Naive B cell (primary cell): ENCODE measurements at regions not wholly inside any gene's neighbourhood (a gene's known extent, or its start where the extent isn't known, plus 50 kb on each side); places are given as distances from the start of the nearest gene placed in this dataset.

Experiments
- ATAC-seq, 2 donors: fragments of 150-1000 bp; cut with Tn5 transposase; 2 replicates each; pipeline ENCODE4 v1.10.0; 2021; ENCODE audit warnings: low read depth in 2 of 2, mild to moderate bottlenecking in 2 of 2, moderate library complexity in 2 of 2
- DNase-seq: peaks from one replicate; pipeline ENCODE4 v3.0.0; 2022
- H3K27ac Mint-ChIP-seq, 6 donors: one replicate each; pipeline ENCODE4 v1.8.0; 2020 to 2022; ENCODE audit warnings: mild to moderate bottlenecking in 6 of 6, mixed read lengths in 6 of 6, moderate library complexity in 5 of 6, inconsistent platforms in 2 of 6
- H3K27me3 Mint-ChIP-seq, 3 donors: one replicate each; pipeline ENCODE4 v1.8.0; 2021 to 2022; ENCODE audit warnings: mixed read lengths in 3 of 3, mild to moderate bottlenecking in 1 of 3
- H3K36me3 Mint-ChIP-seq, 2 donors: one replicate each; pipeline ENCODE4 v1.8.0; 2020 to 2022; ENCODE audit warnings: mixed read lengths in 2 of 2, inconsistent platforms in 1 of 2, mild to moderate bottlenecking in 1 of 2
- H3K4me1 Mint-ChIP-seq, 3 donors: one replicate each; pipeline ENCODE4 v1.8.0; 2020 to 2022; ENCODE audit warnings: mixed read lengths in 3 of 3, inconsistent platforms in 1 of 3, mild to moderate bottlenecking in 1 of 3, moderate library complexity in 1 of 3
- H3K4me3 Mint-ChIP-seq, 8 donors: one replicate each; pipeline ENCODE4 v1.8.0; 2020 to 2022; ENCODE audit warnings: mild to moderate bottlenecking in 8 of 8, mixed read lengths in 8 of 8, moderate library complexity in 8 of 8, inconsistent platforms in 2 of 8
- H3K9me3 Mint-ChIP-seq, 7 donors: one replicate each; pipeline ENCODE4 v1.8.0; 2020 to 2022; ENCODE audit warnings: mixed read lengths in 7 of 7, mild to moderate bottlenecking in 5 of 7, inconsistent platforms in 2 of 7, moderate library complexity in 1 of 7

- Mint-ChIP-seq H3K9me3 (no peaks in the 10 kb centered on the region), H3K36me3 (no peaks in the 10 kb centered on the region), H3K4me1 (no peaks in the 10 kb centered on the region), H3K27me3 (peaks cover 0 to 3% (median 0%) of the 10 kb centered on the region in 3 donors), H3K27ac (no peak overlapping the region), H3K4me3 (no peak overlapping the region)
- DNase-seq: no peak
- no peak for ATAC-seq
Measured at GRCh38 chr4:124504431-124504830, 208.1 kb downstream of the ANKRD50 start.

- no peak for DNase-seq
- no peak for ATAC-seq
Measured at GRCh38 chr4:124505211-124505610, 207.3 kb downstream of the ANKRD50 start.

GRCh38 chr4:124509151-124509550, 203.4 kb downstream of the ANKRD50 start:
- no peak for DNase-seq
- ATAC-seq: no peak
- Mint-ChIP-seq H3K4me1 (no peaks in the 10 kb centered on the region), H3K36me3 (no peaks in the 10 kb centered on the region), H3K4me3 (no peak overlapping the region), H3K27me3 (peaks cover 0 to 3% (median 0%) of the 10 kb centered on the region in 3 donors), H3K9me3 (no peaks in the 10 kb centered on the region), H3K27ac (no peak overlapping the region)

More at GRCh38 chr4:124505211-124505610, 207.3 kb downstream of the ANKRD50 start:
- no peak overlapping the region for H3K4me3 Mint-ChIP-seq
- no peak overlapping the region for H3K27ac Mint-ChIP-seq
- no peaks in the 10 kb centered on the region for H3K36me3 Mint-ChIP-seq
- no peaks in the 10 kb centered on the region for H3K4me1 Mint-ChIP-seq
- H3K9me3 Mint-ChIP-seq: no peaks in the 10 kb centered on the region
- H3K27me3 Mint-ChIP-seq: peaks cover 0 to 3% (median 0%) of the 10 kb centered on the region in 3 donors

GRCh38 chr4:124514588-124514987, 197.9 kb downstream of the ANKRD50 start:
- H3K9me3 Mint-ChIP-seq: no peaks in the 10 kb centered on the region
- ATAC-seq (no peak), DNase-seq (no peak)
- H3K27ac Mint-ChIP-seq: no peak overlapping the region
- H3K4me1 Mint-ChIP-seq: no peaks in the 10 kb centered on the region
- H3K4me3 Mint-ChIP-seq: no peak overlapping the region
- no peaks in the 10 kb centered on the region for H3K27me3 Mint-ChIP-seq
- H3K36me3 Mint-ChIP-seq: no peaks in the 10 kb centered on the region

- no peak overlapping the region for H3K4me3 Mint-ChIP-seq
- H3K4me1 Mint-ChIP-seq: no peaks in the 10 kb centered on the region
- ATAC-seq: no peak
- no peaks in the 10 kb centered on the region for H3K36me3 Mint-ChIP-seq
- no peaks in the 10 kb centered on the region for H3K9me3 Mint-ChIP-seq
- no peak overlapping the region for H3K27ac Mint-ChIP-seq
- H3K27me3 Mint-ChIP-seq: no peaks in the 10 kb centered on the region
- DNase-seq: no peak
Measured at GRCh38 chr4:124515591-124515990, 196.9 kb downstream of the ANKRD50 start.

GRCh38 chr4:124519196-124519595, 193.3 kb downstream of the ANKRD50 start:
- DNase-seq: no peak
- no peak for ATAC-seq
- no peaks in the 10 kb centered on the region for H3K36me3 Mint-ChIP-seq
- no peak overlapping the region for H3K27ac Mint-ChIP-seq
- H3K9me3 Mint-ChIP-seq: peaks cover 0 to 2% (median 0%) of the 10 kb centered on the region in 7 donors
- H3K4me1 Mint-ChIP-seq: no peaks in the 10 kb centered on the region
- H3K27me3 Mint-ChIP-seq: peaks cover 0 to 5% (median 0%) of the 10 kb centered on the region in 3 donors
- H3K4me3 Mint-ChIP-seq: no peak overlapping the region

GRCh38 chr4:124523816-124524215, 188.7 kb downstream of the ANKRD50 start:
- no peak overlapping the region for H3K27ac Mint-ChIP-seq
- peaks cover 0 to 2% (median 0%) of the 10 kb centered on the region in 7 donors for H3K9me3 Mint-ChIP-seq
- ATAC-seq (no peak), DNase-seq (no peak)
- no peaks in the 10 kb centered on the region for H3K4me1 Mint-ChIP-seq
- H3K36me3 Mint-ChIP-seq: no peaks in the 10 kb centered on the region
- H3K27me3 Mint-ChIP-seq: peaks cover 0 to 5% (median 0%) of the 10 kb centered on the region in 3 donors
- no peak overlapping the region for H3K4me3 Mint-ChIP-seq

- H3K27ac Mint-ChIP-seq: no peak overlapping the region
- no peak overlapping the region for H3K4me3 Mint-ChIP-seq
- ATAC-seq: no peak
Measured at GRCh38 chr4:124525524-124525923, 187.0 kb downstream of the ANKRD50 start.

GRCh38 chr4:124526331-124526730, 186.2 kb downstream of the ANKRD50 start:
- H3K9me3 Mint-ChIP-seq: peaks cover 0 to 2% (median 0%) of the 10 kb centered on the region in 7 donors
- ATAC-seq (no peak), DNase-seq (no peak)
- no peaks in the 10 kb centered on the region for H3K36me3 Mint-ChIP-seq
- H3K4me3 Mint-ChIP-seq: no peak overlapping the region
- peaks cover 0 to 4% (median 0%) of the 10 kb centered on the region in 3 donors for H3K27me3 Mint-ChIP-seq
- H3K27ac Mint-ChIP-seq: no peak overlapping the region
- no peaks in the 10 kb centered on the region for H3K4me1 Mint-ChIP-seq

More at GRCh38 chr4:124525524-124525923, 187.0 kb downstream of the ANKRD50 start:
- DNase-seq: no peak
- no peaks in the 10 kb centered on the region for H3K36me3 Mint-ChIP-seq
- H3K27me3 Mint-ChIP-seq: peaks cover 0 to 5% (median 0%) of the 10 kb centered on the region in 3 donors
- no peaks in the 10 kb centered on the region for H3K4me1 Mint-ChIP-seq
- H3K9me3 Mint-ChIP-seq: peaks cover 0 to 2% (median 0%) of the 10 kb centered on the region in 7 donors

- ATAC-seq (no peak), DNase-seq (no peak)
- Mint-ChIP-seq H3K4me3 (no peak overlapping the region), H3K9me3 (no peaks in the 10 kb centered on the region), H3K4me1 (no peaks in the 10 kb centered on the region), H3K27me3 (no peaks in the 10 kb centered on the region), H3K27ac (no peak overlapping the region), H3K36me3 (no peaks in the 10 kb centered on the region)
Measured at GRCh38 chr4:124526769-124527168, 185.8 kb downstream of the ANKRD50 start.

GRCh38 chr4:124527364-124527763, 185.2 kb downstream of the ANKRD50 start:
- H3K27ac Mint-ChIP-seq: no peak overlapping the region
- DNase-seq (no peak), ATAC-seq (no peak)
- no peaks in the 10 kb centered on the region for H3K36me3 Mint-ChIP-seq
- no peaks in the 10 kb centered on the region for H3K27me3 Mint-ChIP-seq
- H3K4me1 Mint-ChIP-seq: no peaks in the 10 kb centered on the region
- H3K9me3 Mint-ChIP-seq: no peaks in the 10 kb centered on the region
- H3K4me3 Mint-ChIP-seq: no peak overlapping the region

- Mint-ChIP-seq H3K27me3 (no peaks in the 10 kb centered on the region), H3K36me3 (no peaks in the 10 kb centered on the region), H3K27ac (no peak overlapping the region), H3K4me1 (no peaks in the 10 kb centered on the region), H3K4me3 (no peak overlapping the region), H3K9me3 (no peaks in the 10 kb centered on the region)
- ATAC-seq (no peak), DNase-seq (no peak)
Measured at GRCh38 chr4:124529131-124529530, 183.4 kb downstream of the ANKRD50 start.

GRCh38 chr4:124530464-124531077, 182.0 kb downstream of the ANKRD50 start:
- Mint-ChIP-seq H3K4me3 (no peak overlapping the region), H3K9me3 (no peaks in the 10 kb centered on the region), H3K27me3 (no peaks in the 10 kb centered on the region), H3K27ac (no peak overlapping the region), H3K36me3 (no peaks in the 10 kb centered on the region), H3K4me1 (no peaks in the 10 kb centered on the region)
- no peak for ATAC-seq
- DNase-seq: no peak

GRCh38 chr4:124534131-124534530, 178.4 kb downstream of the ANKRD50 start:
- H3K4me3 Mint-ChIP-seq: no peak overlapping the region

GRCh38 chr4:124535003-124535402, 177.5 kb downstream of the ANKRD50 start:
- no peaks in the 10 kb centered on the region for H3K4me1 Mint-ChIP-seq
- DNase-seq (no peak), ATAC-seq (no peak)
- H3K9me3 Mint-ChIP-seq: no peaks in the 10 kb centered on the region
- no peaks in the 10 kb centered on the region for H3K27me3 Mint-ChIP-seq
- H3K36me3 Mint-ChIP-seq: no peaks in the 10 kb centered on the region
- H3K4me3 Mint-ChIP-seq: no peak overlapping the region
- H3K27ac Mint-ChIP-seq: no peak overlapping the region

More at GRCh38 chr4:124534131-124534530, 178.4 kb downstream of the ANKRD50 start:
- ATAC-seq: no peak
- Mint-ChIP-seq H3K27ac (no peak overlapping the region), H3K4me1 (no peaks in the 10 kb centered on the region), H3K27me3 (no peaks in the 10 kb centered on the region), H3K9me3 (no peaks in the 10 kb centered on the region), H3K36me3 (no peaks in the 10 kb centered on the region)
- no peak for DNase-seq
